Mucosa of gallbladder (tissue), 1 donor: ENCODE measurements at regions not wholly inside any gene's neighbourhood (a gene's known extent, or its start where the extent isn't known, plus 50 kb on each side); places are given as distances from the start of the nearest gene placed in this dataset.

Experiments used
- DNase-seq: peaks from one replicate; pipeline ENCODE4 v3.0.0-alpha.2; 2020; ENCODE audit warnings: low spot score
- donor health status: DM: no; HTN: no; CAD: no.

DNA sequence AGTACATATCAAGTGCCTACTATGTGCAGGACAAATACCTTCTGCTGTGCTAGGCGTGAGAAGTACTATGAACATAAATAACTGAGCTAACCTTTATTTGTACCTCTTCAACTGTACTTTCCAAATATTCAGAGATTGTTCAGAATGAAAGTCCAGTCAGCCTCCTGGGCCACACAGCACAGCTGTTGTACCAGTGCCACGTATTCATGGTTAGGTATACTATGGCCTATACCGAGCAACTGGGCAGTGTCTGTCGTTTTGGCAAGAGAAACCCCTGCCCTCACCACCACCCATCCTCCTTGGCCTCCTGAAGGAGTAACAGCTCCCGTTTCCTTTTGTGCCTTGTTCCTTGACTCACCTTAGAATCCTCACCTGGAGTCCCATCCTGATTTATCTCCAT, 53.0 kb downstream of the RASSF10 start:
- no peak for DNase-seq

DNA sequence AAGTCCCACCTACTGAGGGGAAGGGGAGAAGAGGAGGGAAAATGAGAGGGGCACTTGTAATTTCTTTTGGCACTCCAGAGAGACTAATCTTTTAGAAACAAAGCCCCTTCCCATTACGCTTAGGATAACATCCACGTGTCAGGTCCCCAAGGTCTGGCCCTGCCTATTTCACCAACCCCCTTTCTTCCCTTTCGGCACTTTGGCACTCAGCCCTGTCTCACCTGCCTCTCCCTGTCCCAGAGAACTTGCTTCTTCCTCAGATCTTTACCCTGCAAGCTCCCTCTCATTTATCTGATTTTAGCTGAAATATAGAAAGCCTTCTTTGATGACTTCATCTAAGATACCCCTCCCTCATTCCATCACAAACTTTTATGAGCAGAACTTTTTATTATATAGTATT, 55.5 kb downstream of the RASSF10 start:
- DNase-seq, result no peak

DNA sequence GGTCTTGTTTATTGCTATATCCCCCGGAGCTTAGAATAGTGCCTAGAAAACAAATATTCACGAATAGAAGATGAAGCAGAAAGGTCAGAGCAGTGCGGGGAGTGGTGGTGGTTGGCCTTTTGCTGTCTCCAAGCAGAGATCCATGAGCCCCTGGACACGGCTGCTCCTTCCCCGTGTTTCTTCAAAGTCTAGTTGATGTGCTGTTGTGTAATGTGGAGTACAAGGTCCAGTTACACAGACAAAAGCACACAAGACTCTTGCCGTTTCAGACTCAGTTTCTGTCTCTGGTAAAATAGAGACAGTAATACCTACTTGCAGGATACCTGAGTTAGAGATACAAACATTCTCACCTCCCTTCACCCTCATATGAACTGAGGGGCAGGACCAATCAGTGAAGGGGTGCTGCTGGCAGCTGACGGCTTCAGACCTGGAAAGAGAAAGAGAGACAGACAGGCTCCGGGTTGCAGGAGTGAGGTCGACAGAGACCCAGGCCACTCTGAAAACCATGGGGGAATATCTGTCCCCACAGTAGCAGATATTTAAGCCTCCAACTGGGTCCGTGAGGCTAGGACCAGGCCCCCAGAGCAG, 56.2 kb downstream of the RASSF10 start:
- DNase-seq, result no peak

DNA sequence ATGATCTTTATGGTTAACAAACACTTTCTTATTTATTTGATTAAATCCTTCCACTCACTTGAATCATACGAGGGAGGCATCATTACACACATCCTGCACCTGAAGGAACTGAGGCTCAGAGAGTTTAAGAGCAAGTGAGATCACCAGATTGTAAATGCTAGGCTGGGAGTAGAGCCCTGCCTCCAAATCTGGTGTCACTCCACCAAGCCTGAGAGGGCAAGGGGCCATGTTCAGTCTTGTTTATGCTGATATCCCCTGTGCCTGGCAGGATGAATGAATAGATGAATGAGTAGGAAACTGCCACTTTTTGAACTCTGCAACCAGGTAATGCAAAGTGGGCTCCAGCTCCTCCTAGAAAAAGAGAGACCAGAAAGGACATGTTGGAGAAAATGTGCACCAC, 59.1 kb downstream of the RASSF10 start:
- no peak for DNase-seq

DNA sequence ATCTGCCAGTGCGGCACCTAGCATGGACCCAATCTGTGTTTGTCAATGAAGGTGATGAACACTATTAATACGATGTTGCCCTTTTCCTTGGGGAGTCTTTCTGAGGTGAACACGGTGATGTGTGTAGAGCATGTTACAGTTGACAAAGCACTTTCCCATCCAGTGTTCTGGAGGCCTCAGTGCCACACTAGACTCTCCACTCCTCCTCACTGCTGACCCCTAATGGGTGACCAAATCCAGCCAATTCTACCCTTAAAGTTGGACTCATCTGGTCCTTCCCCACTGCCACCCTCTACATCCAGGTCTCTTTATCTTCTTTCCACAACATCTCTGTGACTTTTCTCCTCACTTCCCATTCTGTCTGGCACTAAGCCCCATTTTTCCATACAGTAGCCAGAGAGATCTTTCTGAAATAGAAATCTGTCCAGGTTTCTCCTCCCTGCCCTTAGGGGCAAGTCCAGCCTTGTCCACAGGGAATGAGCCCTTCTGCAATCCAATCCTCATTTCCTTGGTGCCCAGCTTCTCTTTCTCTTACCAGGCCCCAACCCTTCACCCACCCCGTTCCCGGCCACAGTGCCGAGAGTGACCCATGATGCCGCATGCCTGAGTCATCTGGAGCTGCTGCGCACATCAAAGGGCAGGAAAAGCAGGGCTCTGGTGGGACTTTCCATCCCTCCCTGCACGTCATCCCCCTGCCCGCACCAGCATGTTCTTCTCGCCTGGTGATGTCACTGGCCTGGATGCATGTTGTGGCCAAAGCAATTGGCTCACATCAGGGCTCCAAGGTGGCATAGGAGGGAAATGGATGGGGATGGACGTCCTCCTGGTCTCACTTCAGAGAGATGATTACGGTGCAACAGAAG, 64.2 kb downstream of the RASSF10 start:
- no peak for DNase-seq

DNA sequence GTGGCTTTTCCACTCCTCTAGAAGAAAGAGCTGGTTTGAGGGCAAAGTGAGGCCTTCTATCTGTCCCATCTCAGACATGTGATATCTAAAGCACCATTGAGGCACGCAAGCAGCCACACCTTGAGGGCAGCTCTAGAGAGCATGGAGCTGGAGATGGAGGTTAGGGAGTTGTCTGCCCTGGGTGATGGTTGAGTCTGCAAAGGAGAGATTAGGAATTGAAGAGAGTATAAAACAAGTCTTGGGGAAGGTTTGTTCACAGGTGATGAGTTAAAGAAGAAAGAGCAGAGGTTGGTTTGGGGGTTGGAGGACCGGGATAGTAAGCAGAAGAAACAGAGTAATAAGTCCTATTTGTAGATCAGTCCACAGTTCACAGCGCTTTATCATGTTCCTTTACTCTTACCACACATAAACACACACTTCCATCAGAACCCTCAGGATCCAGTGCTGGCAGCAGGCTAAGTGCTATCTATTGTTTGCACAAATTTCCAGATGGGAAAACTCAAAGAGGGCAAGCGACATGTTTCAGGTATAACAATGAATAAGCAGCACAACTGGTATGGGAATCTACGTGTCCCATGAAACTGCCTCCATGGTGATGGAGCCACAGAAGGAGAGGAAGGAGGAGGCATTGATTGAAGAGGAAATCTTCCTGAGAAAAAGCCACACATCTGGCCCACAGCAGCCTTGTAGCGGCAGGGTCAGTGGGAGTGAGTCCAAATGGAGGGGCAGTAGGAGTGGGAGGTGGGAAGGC, 65.8 kb downstream of the RASSF10 start:
- DNase-seq, result no peak

DNA sequence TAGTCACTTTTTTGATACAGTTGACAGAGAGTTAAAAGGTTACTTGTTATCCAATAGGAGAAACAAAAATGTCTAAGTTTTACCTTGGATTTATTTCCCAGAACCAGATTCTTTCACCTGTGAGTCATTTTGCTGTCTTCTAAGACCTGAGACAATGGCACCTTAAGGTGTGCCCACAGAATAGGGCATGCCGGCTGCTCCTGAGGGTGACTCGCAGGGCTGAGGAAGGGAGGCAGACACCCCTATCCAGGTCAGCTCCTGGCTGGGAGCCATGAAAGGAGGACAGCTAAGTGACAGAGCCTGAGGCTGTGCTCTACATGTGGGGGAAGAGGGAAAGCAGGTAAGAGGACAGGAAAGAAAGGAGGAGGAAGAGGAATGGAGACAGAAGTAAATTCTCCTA, 67.8 kb downstream of the RASSF10 start:
- DNase-seq, result no peak

DNA sequence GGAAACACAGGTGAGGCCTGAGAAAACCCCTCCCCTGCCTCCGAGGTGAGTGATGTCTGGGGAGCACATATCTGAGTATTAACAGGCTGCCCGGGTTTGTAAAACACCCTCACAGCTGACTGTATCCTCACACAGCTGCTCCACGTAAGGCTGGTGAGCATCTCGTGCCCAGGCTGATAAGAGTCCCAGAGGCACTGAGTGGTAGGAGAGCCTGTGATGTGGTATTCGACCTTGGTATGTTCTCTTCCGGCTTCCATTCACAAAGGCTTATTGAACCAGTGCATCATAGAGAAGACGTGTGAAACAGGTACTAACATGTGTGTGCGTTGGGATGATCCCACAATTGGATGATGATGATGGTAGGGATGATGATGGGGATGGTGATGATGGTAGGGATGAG, 71.7 kb downstream of the RASSF10 start:
- no peak for DNase-seq

DNA sequence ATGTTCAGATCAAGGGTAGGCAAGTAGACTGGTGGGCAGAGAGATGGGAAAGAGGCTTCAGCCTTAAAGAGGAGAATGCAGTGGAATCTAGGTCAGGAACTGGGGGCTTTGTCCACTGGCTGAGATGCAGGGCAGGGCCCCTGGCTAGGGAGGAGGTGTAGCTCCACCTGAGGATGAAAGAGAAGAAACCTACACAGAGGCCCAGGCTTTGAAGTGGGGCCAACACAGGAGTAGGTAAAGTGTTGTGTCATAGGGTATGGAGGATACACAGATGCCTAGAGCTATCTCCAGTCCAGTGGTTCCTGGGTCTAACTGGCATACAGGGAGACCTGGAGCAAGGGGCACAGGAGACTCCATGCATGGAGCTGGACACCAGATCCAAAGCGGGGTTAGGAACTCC, 73.5 kb downstream of the RASSF10 start:
- DNase-seq, result no peak

DNA sequence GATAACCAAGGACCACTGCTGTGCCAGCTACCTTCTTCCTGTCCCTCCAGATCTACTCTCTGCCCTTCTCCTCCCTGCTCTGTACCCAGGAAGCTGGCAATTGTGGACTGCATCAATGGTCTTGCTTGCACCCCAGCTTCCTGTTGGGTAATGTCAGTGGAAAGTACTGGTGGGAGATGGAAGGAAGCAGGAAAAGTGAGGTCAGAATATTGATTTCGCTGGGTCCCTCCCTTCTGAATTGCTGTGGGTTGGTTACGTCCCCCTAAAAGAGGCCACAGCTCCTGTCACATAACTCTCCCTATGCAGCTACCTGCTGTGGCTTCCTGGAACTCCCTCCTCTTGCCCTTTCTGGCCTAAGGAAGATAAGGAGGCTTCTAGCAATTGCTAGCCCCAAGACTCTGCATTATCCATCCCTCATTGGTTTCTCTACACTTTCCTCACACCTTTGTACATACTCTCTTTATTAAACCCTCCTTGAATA, 81.2 kb downstream of the RASSF10 start:
- DNase-seq, result no peak

DNA sequence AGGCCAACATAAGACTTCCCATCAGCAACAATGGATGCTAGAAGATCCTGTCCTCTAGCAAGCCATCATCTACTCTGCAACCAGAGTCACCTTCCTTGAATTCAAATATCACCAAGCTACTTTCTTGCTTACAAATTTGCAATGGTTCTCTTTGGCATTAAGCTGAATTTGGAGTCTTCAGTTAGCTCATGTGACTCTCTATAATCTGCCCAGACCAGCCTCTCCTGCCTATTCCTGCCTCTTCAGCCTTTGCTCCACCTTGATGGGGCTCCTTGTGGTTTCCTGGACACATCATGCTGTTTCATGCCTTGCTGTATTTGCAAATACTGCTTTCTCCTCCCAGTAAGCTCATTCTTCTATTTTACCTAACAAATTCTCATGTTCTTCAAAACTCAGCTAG, 82.3 kb downstream of the RASSF10 start:
- no peak for DNase-seq

DNA sequence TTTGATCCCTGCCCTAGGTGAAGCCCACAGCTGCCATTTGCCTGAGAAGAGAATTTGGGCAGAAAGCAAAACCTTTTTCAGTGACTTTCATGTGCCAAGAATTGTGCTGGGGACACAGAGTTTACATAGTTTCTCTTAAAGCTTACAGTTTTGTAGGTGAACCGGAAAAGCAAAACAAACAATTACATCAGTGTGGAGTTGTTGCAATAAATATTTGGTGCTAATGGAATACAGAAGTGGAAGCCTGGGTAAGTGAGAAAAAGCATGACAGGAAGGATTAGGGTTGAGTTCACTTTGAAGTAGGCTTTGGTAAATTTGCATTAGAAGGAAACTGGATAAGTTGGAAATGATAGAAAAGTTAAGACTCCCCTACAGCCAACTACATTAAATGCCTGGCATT, 82.7 kb downstream of the RASSF10 start:
- DNase-seq, result no peak

DNA sequence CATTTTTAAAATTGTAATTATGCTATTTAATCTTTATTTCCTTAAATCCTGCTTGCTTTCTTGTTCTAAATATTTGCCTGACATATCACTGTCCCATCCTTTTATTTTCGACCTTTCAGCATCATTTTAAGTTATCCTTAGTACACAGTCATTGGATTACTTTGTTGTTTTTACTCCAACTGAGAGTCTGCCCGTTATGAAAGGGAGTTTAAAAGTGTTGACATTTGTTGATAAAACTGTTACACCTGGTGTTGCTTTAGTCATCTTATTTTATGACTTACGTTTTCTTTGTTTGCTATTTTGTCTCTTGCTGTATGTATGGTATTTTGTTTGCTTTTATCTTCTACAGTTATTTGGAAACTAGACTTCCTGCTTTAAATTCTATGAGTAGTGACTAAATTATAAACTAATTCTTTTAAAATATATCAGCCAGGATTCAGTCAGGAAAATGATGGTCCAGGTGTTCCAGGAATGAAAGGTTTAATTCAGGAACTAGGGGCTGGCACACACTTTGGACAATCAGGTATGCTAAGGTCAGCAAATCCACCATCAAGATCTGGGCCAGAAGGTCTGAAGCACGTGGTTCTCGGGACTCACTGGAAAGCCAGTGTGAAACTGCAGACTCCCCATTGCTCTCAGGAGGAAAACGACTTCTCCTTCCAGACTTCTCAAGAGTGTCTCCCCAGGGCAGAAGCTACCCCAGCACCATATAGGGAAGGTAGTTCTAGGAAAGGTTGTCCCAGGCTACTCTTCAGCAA, 86.0 kb downstream of the RASSF10 start:
- DNase-seq, result no peak

DNA sequence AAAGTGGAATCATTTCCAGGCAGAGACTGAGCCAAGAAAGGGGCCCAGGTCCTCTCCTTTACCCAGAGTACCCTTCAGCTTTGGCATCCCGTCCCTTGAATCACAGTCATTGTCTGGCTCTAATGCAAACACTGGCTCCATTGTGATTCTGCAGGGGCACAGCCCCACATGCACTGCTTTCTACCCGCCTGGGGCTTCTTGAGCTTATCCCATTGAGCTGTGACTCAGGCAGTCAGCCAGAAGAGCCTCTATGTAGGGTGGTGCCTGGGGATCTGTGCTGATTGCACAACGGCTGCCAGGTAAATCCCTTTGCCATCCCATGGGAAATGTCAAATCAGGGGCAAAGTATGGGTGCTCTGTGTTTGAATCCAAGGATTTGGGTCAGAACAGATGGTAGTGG, 88.9 kb downstream of the RASSF10 start:
- no peak for DNase-seq

DNA sequence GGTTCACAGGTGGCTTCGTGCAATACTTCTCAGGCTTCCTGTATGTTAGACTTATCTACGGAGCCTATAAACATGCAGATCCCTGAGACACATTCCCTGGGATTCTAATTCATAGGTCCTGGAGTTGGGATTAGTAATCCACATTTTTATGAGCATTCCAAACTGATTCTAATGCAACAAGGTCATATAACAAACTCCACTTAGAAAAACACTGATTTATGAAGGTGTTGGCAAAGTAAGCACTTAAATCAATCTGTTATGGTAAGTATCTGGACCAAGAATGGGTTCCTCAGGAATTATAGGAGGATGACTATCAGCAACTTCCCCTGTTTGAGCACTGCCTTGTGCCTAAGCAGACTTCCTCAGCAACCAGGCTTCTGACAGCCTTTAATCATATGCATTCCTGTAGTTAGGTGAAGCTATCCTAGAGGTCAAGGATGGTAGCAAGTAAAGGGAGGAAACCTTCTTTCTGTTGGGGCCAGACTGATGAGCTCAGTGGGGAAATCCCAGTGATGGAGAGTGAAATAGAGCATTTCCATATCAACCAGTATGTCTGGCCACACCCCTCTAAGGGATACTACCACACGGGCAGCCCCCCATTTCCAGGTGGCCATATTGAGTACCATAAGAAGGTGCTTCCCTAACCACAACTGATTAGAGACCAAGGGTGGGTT, 89.6 kb downstream of the RASSF10 start:
- no peak for DNase-seq

DNA sequence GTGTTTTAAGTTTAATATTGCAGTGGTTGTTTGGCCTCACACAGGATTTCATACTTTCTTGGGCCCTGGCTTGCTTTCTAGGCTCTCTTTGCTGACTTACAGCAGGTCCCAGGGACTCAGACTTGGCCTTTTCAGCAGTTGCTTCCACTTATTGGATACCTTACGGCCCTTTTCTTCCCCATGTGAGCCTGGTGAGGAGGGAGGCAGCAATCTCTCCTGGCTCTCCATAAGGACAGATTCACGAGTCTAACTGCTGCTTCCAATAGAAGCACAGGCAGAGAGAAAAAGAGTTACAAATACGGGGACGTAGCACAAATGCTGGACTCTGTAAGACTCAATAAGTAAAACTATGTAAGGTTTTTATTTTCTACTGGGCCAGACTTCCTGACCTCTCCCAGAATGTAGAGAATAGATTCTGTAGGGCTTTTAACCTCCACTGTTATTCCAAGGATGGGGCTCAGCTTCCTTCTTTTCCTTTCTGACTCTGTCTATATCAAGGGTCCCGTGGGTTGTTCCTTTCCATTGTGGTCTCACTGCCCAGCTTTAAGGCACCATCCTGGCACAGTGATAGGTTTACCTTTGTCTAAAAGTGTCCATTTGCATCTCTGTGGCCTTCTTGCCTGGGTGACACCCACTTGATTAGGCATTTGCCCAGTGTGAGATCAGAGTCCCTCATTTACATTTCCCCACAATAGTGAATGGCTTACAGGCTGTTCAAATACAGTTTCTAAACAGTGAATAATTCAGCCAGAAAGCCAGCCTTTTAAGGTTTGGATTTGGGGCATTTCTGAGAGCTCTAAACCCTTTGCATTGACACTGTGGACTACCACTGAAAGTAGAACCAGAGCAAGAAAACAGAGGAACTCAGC, 92.8 kb downstream of the RASSF10 start:
- DNase-seq, result no peak

DNA sequence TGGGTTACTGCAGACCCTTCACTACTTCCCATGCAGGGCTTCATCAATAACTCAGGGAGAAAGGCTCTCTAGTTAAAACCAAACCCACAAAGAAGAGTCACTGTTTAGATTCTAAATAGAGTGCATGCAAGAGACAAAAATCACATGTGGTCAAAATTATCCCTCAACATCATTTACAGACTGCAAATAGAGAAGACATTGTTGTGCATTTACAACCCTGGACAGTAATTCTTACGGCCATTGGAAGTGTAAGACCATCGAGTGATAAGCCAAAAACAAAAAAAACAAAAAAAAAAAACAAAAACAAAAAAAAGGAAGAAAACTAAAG, 93.4 kb downstream of the RASSF10 start:
- DNase-seq, result no peak

DNA sequence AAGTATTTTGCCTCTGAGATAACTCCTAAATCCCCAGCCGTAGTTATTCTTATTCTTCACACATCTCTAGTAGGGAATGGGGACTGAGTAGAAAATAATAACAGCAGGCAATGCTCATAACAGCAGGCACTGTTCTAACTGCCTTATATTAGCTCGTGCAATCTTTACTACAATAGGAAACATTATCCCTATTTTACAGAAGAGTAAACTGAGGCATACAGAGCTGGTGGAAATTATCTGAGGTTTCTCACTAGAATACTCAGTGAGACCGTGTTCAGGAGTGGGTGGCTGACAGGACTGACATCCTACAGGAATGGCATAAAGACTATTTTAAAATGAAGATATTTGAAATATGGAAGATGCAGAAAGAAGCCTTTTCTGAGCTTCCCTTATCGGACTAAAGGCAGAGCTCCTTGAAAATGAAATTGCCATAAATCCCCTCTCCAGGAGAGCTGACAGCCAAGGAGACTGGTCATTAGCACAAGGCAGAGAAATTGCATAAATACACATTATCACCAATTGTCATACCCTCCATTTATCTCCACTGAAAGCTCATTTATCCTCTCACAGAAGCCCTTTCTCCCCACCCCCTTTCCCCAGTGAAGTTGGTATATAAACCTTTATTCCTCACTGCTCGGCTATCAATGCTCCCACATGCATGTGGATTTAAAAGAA, 93.9 kb downstream of the RASSF10 start:
- no peak for DNase-seq

DNA sequence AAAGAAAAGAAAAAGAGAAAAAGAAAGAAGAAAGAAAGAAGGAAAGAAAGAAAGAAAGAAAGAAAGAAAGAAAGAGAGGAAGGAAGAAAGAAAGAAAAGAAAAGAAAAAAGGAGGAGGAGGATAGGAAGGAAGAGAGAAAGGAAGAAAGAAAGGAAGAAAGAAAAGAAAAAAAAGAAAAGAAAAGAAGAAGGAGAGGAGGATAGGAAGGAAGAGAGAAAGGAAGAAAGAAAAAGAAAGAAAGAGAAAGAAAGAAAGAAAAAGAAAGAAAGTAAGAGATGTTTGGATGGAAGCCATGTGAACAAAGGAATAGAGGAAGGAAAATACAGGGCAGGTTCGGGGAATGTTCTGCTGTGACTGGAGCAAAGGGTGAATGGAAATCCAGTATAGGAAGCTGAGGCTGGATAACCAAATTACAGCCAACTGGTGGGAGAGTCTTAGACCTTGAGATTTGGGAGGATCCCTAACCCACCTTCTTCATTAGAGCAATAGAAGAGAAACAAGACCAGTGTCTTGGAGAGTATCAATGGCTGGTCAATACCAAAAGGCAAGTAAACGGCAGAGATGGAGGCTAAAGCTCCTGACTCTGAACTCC, 94.9 kb downstream of the RASSF10 start:
- DNase-seq, result no peak
